Neuronal stem cell (in vitro differentiated cells): ENCODE measurements at regions not wholly inside any gene's neighbourhood (a gene's known extent, or its start where the extent isn't known, plus 50 kb on each side); places are given as distances from the start of the nearest gene placed in this dataset.
"Not testable (repeated sequence)": the region's sequence is repeated elsewhere in the genome, so short reads cannot be mapped to it uniquely, and the experiment has no call there.

Experiments
- DNase-seq: peaks from one replicate; pipeline ENCODE4 v3.0.0-alpha.2; 2013; ENCODE audit warnings: low spot score
- H2AFZ ChIP-seq: one replicate; pipeline ENCODE4 v1.6.1; 2013; ENCODE audit warnings: mild to moderate bottlenecking, low read length, inconsistent platforms
- H2AK5ac ChIP-seq: 2 replicates; pipeline ENCODE4 v1.6.1; 2013; ENCODE audit warnings: low read depth, mild to moderate bottlenecking, inconsistent platforms, low read length, moderate library complexity, mixed read lengths
- H2BK120ac ChIP-seq: 2 replicates; pipeline ENCODE4 v1.6.1; 2013; ENCODE audit warnings: low read depth, mild to moderate bottlenecking, inconsistent platforms, low read length, moderate library complexity, mixed read lengths
- H2BK12ac ChIP-seq: one replicate; pipeline ENCODE4 v1.6.1; 2013; ENCODE audit warnings: low read length, inconsistent platforms
- H2BK15ac ChIP-seq: 2 replicates; pipeline ENCODE4 v1.6.1; 2013; ENCODE audit warnings: mild to moderate bottlenecking, low read length, inconsistent platforms, mixed read lengths
- H2BK5ac ChIP-seq: one replicate; pipeline ENCODE4 v1.6.1; 2013; ENCODE audit warnings: inconsistent platforms, mild to moderate bottlenecking, low read length, moderate library complexity
- H3K14ac ChIP-seq: one replicate; pipeline ENCODE4 v1.6.1; 2013; ENCODE audit warnings: low read length, inconsistent platforms
- H3K18ac ChIP-seq: 2 replicates; pipeline ENCODE4 v1.6.1; 2013; ENCODE audit warnings: low read length, inconsistent platforms
- H3K23ac ChIP-seq: 2 replicates; pipeline ENCODE4 v1.6.1; 2013; ENCODE audit warnings: low read depth, mild to moderate bottlenecking, mixed read lengths, low read length, inconsistent platforms; ENCODE audit not compliant: poor library complexity
- H3K27ac ChIP-seq: replicated peaks from 3 replicates; pipeline ENCODE4 v1.5.1; 2013; ENCODE audit warnings: low read length, inconsistent platforms
- H3K27me3 ChIP-seq, 3 experiments: 2 replicates each; pipeline ENCODE4 v1.6.1; 2013; ENCODE audit warnings: low read length in 3 of 3, mild to moderate bottlenecking in 2 of 3, inconsistent platforms in 1 of 3, low read depth in 1 of 3, mixed read lengths in 1 of 3, moderate library complexity in 1 of 3; ENCODE audit not compliant: control insufficient read depth in 3 of 3, insufficient read depth in 3 of 3
- H3K36me3 ChIP-seq, 2 donors: replicated peaks in 1 of 2; 2 replicates each; pipeline ENCODE4 v1.6.1; 2013; ENCODE audit warnings: low read length in 2 of 2; ENCODE audit not compliant: control insufficient read depth in 2 of 2, insufficient read depth in 2 of 2
- H3K4ac ChIP-seq: 2 replicates; pipeline ENCODE4 v1.6.1; 2013; ENCODE audit warnings: inconsistent platforms, mild to moderate bottlenecking, low read length, moderate library complexity
- H3K4me1 ChIP-seq, 2 donors: 1 replicate in 1 of 2; 2 replicates in 1 of 2; pipeline ENCODE4 v1.6.1; 2013; ENCODE audit warnings: low read length in 2 of 2, low read depth in 1 of 2; ENCODE audit not compliant: control insufficient read depth in 2 of 2, insufficient read depth in 1 of 2
- H3K4me2 ChIP-seq: one replicate; pipeline ENCODE4 v1.6.1; 2013; ENCODE audit warnings: mild to moderate bottlenecking, low read length, inconsistent platforms; ENCODE audit not compliant: insufficient read depth, poor library complexity, severe bottlenecking
- H3K4me3 ChIP-seq, 2 donors: 2 replicates each; pipeline ENCODE4 v1.5.1; 2013; ENCODE audit warnings: low read length in 2 of 2, mild to moderate bottlenecking in 2 of 2, inconsistent platforms in 1 of 2, moderate library complexity in 1 of 2
- H3K79me1 ChIP-seq: one replicate; pipeline ENCODE4 v1.6.1; 2013; ENCODE audit warnings: low read depth, mild to moderate bottlenecking, inconsistent platforms, low read length, moderate library complexity
- H3K9ac ChIP-seq: one replicate; pipeline ENCODE4 v1.6.1; 2013; ENCODE audit warnings: mild to moderate bottlenecking, low read depth, low read length, inconsistent platforms; ENCODE audit not compliant: poor library complexity
- H3K9me3 ChIP-seq, 2 donors: replicated peaks in 1 of 2; 2 replicates each; pipeline versions ENCODE3 to v1.6.1; 2013; ENCODE audit warnings: low read length in 2 of 2, mild to moderate bottlenecking in 2 of 2, inconsistent platforms in 1 of 2, low read depth in 1 of 2, mixed read lengths in 1 of 2, moderate library complexity in 1 of 2; ENCODE audit not compliant: control insufficient read depth in 2 of 2, insufficient read depth in 1 of 2
- H4K8ac ChIP-seq: one replicate; pipeline ENCODE4 v1.6.1; 2013; ENCODE audit warnings: low read depth, mild to moderate bottlenecking, inconsistent platforms, low read length, moderate library complexity
- H4K91ac ChIP-seq: one replicate; pipeline ENCODE4 v1.6.1; 2013; ENCODE audit warnings: low read length, low read depth, mild to moderate bottlenecking, inconsistent platforms; ENCODE audit not compliant: poor library complexity
- WGBS, 2 donors: extraction: QIAGEN DNeasy Blood & Tissue Kit; methylation state at CpG; one replicate each; pipeline ENCODE4 v1.1.7; 2013; ENCODE audit warnings: missing lambda C conversion rate in 2 of 2, mixed read lengths in 1 of 2; ENCODE audit not compliant: insufficient read length in 2 of 2, insufficient replicate concordance in 1 of 2; ENCODE audit errors: extremely low coverage in 2 of 2; 5-methylcytosine and 5-hydroxymethylcytosine counted together

- no CpG with 5 or more reads among the region's 5 CpGs for WGBS, 2 donors
- not testable (repeated sequence) for H2BK120ac ChIP-seq, H3K14ac ChIP-seq, H2BK15ac ChIP-seq, H3K27me3 ChIP-seq, H3K79me1 ChIP-seq, H3K9me3 ChIP-seq, H3K4ac ChIP-seq, H3K4me3 ChIP-seq, H3K4me2 ChIP-seq, H3K23ac ChIP-seq, H3K18ac ChIP-seq, H3K4me1 ChIP-seq, H3K36me3 ChIP-seq, H3K9ac ChIP-seq, H2AK5ac ChIP-seq, H4K8ac ChIP-seq, H2BK5ac ChIP-seq, H3K27ac ChIP-seq, H4K91ac ChIP-seq, H2BK12ac ChIP-seq, DNase-seq, H2AFZ ChIP-seq
These were observed 130.1 kb downstream of the NPIPB11 start for GRCh38 chr16:29276446-29276845.

- H3K23ac ChIP-seq, H3K4me3 ChIP-seq, DNase-seq, H4K91ac ChIP-seq, H3K9me3 ChIP-seq, H3K36me3 ChIP-seq, H4K8ac ChIP-seq, H2AFZ ChIP-seq, H3K27me3 ChIP-seq, H3K4me1 ChIP-seq, H3K27ac ChIP-seq, H2BK12ac ChIP-seq, H3K9ac ChIP-seq, H2AK5ac ChIP-seq, H3K79me1 ChIP-seq, H2BK15ac ChIP-seq, H3K4me2 ChIP-seq, H2BK5ac ChIP-seq, H2BK120ac ChIP-seq, H3K14ac ChIP-seq, H3K18ac ChIP-seq, H3K4ac ChIP-seq: not testable (repeated sequence)
- WGBS, 2 donors = no CpG with 5 or more reads among the region's 12 CpGs
These were observed 132.2 kb downstream of the NPIPB11 start for GRCh38 chr16:29274055-29275035.

- H3K4me1 ChIP-seq, H3K23ac ChIP-seq, H3K27ac ChIP-seq, H2AFZ ChIP-seq, H2BK5ac ChIP-seq, H2BK120ac ChIP-seq, H2BK15ac ChIP-seq, H3K36me3 ChIP-seq, H3K4ac ChIP-seq, H3K9me3 ChIP-seq, H2AK5ac ChIP-seq, H3K79me1 ChIP-seq, H2BK12ac ChIP-seq, H3K14ac ChIP-seq, H3K9ac ChIP-seq, H3K4me3 ChIP-seq, H3K18ac ChIP-seq, H3K4me2 ChIP-seq, DNase-seq, H4K8ac ChIP-seq, H3K27me3 ChIP-seq, H4K91ac ChIP-seq: not testable (repeated sequence)
- WGBS, 2 donors = 100% methylated on average over 3 of the region's 9 CpGs; no CpG with 5 or more reads in 1 of the 2 donors
These were observed 133.0 kb downstream of the NPIPB11 start for GRCh38 chr16:29273298-29274054.
